GM21717 (cell line): ENCODE measurements at regions not wholly inside any gene's neighbourhood (a gene's known extent, or its start where the extent isn't known, plus 50 kb on each side); places are given as distances from the start of the nearest gene placed in this dataset.
"Not testable (repeated sequence)": the region's sequence is repeated elsewhere in the genome, so short reads cannot be mapped to it uniquely, and the experiment has no call there.

Source experiments
- ATAC-seq: cut with Tn5 transposase; IDR thresholded peaks from one replicate; pipeline ENCODE4 v1.9.1; 2021; ENCODE audit warnings: mild to moderate bottlenecking, moderate library complexity; ENCODE audit not compliant: unreplicated experiment

GRCh38 chr22:49698616-49699015 lies 129.1 kb downstream of the BRD1 start:
- ATAC-seq, result not testable (repeated sequence)

- no peak for ATAC-seq
These were observed 130.6 kb downstream of the BRD1 start for GRCh38 chr22:49697047-49697446.

GRCh38 chr22:49694462-49695260 lies 133.0 kb downstream of the BRD1 start:
- ATAC-seq, result no peak

- ATAC-seq, result no peak
These were observed 133.8 kb downstream of the BRD1 start for GRCh38 chr22:49693848-49694247.

GRCh38 chr22:49693416-49693815 lies 134.3 kb downstream of the BRD1 start:
- no peak for ATAC-seq

GRCh38 chr22:49692499-49693225 lies 135.0 kb downstream of the BRD1 start:
- no peak for ATAC-seq

- ATAC-seq, result no peak
These were observed 136.4 kb downstream of the BRD1 start for GRCh38 chr22:49691256-49691655.

GRCh38 chr22:49690454-49690853 lies 137.2 kb downstream of the BRD1 start:
- no peak for ATAC-seq

- no peak for ATAC-seq
These were observed 137.8 kb downstream of the BRD1 start for GRCh38 chr22:49689858-49690257.

- ATAC-seq, result no peak
These were observed 138.4 kb downstream of the BRD1 start for GRCh38 chr22:49689255-49689770.

GRCh38 chr22:49688516-49689254 lies 139.0 kb downstream of the BRD1 start:
- ATAC-seq, result no peak

- no peak for ATAC-seq
These were observed 139.7 kb downstream of the BRD1 start for GRCh38 chr22:49687786-49688515.

- ATAC-seq, result no peak
These were observed 140.3 kb downstream of the BRD1 start for GRCh38 chr22:49687333-49687732.

GRCh38 chr22:49686495-49687219 lies 141.0 kb downstream of the BRD1 start:
- no peak for ATAC-seq

GRCh38 chr22:49685686-49686085 lies 142.0 kb downstream of the BRD1 start:
- ATAC-seq, result no peak

GRCh38 chr22:49685116-49685515 lies 142.6 kb downstream of the BRD1 start:
- no peak for ATAC-seq

- ATAC-seq, result no peak
These were observed 144.6 kb downstream of the BRD1 start for GRCh38 chr22:49683032-49683431.

- not testable (repeated sequence) for ATAC-seq
These were observed 146.9 kb downstream of the BRD1 start for GRCh38 chr22:49680819-49681218.

GRCh38 chr22:49678842-49679170 lies 148.9 kb downstream of the BRD1 start:
- no peak for ATAC-seq
